AG04449 (cell line): ENCODE measurements at regions not wholly inside any gene's neighbourhood (a gene's known extent, or its start where the extent isn't known, plus 50 kb on each side); places are given as distances from the start of the nearest gene placed in this dataset.
A peak's percentile ranks its signal among the peaks of the same experiment; 100 is the strongest.

Source experiments
- CTCF ChIA-PET: fragments of 350-600 bp; formaldehyde crosslinking; extraction: SDS; loops from one replicate; lab custom pipeline; 2021; ENCODE audit warnings: antibody characterized with exemption; lab: Yijun Ruan, JAX
- POLR2A ChIA-PET: fragments of 400-600, 350-600 bp; formaldehyde crosslinking; extraction: SDS; loops from one replicate; lab custom pipeline; 2020; ENCODE audit warnings: antibody characterized with exemption, inconsistent platforms; lab: Yijun Ruan, JAX
- DNase-seq: peaks from one replicate; pipeline ENCODE4 v3.0.0-alpha.2; 2010; ENCODE audit warnings: low read depth, low spot score
- H3K4me3 ChIP-seq: 2 replicates; pipeline ENCODE4 v1.5.1; 2011; ENCODE audit warnings: low read depth, mild to moderate bottlenecking, control low read depth, low read length
- TF ChIP-seq, protein P1 (sequence below): IDR thresholded peaks from one replicate; pipeline ENCODE4 v1.5.1; 2011; ENCODE audit warnings: mild to moderate bottlenecking, moderate library complexity, low read length, control low read depth, inconsistent platforms; ENCODE audit not compliant: insufficient read depth; ENCODE audit errors: missing control alignments

DNA sequence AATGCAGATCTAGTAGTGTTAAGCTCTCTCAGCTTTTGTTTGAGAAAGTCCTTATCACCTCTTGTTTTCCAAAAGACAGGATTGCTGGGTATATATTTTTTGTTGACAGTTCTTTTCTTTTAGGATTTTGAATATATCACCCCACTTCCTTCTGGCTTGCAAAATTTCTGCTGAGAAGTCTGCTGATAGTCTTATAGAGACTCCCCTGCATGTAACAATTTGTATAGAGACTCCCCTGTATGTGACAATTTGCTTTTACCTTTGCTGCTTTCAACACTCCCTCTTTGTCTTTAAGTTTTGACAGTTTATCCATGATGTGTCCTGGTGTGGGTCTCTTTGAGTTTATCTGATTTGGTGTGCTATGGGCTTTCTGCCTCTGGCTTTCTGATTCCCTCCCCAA lies 115.0 kb upstream of the CCDC85A start:
- TF ChIP-seq, protein P1, sequence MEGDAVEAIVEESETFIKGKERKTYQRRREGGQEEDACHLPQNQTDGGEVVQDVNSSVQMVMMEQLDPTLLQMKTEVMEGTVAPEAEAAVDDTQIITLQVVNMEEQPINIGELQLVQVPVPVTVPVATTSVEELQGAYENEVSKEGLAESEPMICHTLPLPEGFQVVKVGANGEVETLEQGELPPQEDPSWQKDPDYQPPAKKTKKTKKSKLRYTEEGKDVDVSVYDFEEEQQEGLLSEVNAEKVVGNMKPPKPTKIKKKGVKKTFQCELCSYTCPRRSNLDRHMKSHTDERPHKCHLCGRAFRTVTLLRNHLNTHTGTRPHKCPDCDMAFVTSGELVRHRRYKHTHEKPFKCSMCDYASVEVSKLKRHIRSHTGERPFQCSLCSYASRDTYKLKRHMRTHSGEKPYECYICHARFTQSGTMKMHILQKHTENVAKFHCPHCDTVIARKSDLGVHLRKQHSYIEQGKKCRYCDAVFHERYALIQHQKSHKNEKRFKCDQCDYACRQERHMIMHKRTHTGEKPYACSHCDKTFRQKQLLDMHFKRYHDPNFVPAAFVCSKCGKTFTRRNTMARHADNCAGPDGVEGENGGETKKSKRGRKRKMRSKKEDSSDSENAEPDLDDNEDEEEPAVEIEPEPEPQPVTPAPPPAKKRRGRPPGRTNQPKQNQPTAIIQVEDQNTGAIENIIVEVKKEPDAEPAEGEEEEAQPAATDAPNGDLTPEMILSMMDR: no peak
- CTCF ChIA-PET: interaction anchor here (0.7 kb wide), 1 partner anchor 350 kb away, joined by 3 read pairs; no protein-coding TSS in a partner anchor
- no peak for DNase-seq
- no peak overlapping the region for H3K4me3 ChIP-seq
- POLR2A ChIA-PET: no interaction called here

- H3K4me3 ChIP-seq: no peak overlapping the region
- CTCF ChIA-PET: interaction anchor here (1.0 to 1.8 kb wide), 7 partner anchors 10 to 1440 kb away, joined by 3 to 7 read pairs (median 4); no protein-coding TSS in a partner anchor
- DNase-seq: no peak
- POLR2A ChIA-PET: no interaction called here
- TF ChIP-seq, protein P1: peak; percentile 42
These were observed 106.4 kb upstream of the CCDC85A start for GRCh38 chr2:56077359-56077915.

- ChIA-PET POLR2A (no interaction called here), CTCF (no interaction called here)
- TF ChIP-seq, protein P1: no peak
- no peak for DNase-seq
- H3K4me3 ChIP-seq: no peak overlapping the region
These were observed 101.1 kb upstream of the CCDC85A start for GRCh38 chr2:56082665-56083064.

DNA sequence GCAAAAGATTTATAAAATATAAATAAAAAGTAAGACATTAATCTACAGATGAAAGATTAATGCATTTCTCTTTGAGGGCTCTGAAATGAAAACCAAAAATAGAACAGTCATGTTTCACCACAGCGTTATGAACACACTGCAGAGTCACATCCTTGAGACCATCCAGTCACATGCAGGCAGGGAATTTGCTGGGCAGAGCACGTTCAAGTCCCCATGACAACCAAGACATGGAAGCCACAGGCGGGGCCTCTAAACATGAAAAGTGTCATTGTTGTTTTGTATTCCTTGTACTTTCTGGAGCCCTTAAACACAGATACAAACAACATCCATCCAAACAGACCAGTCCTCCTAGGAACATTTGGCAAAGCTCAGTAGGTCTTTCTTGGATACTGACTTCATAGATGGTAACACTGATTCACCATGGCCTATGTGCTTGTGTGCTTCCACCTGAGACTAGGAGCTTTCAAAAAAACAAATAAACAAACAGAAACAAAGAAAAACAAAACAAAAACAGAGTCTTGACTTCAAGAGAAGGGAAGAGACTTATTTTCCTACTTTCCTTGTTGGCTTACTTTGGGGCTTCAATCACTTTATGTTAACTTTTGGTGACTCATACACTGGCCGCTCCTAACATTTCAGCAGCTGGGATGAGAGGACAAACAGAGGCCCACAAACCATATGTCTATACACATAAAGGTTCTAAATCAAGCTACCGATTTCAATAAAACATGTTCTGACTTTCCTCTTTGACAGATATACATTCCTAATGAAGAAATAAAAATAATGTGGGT lies 99.5 kb upstream of the CCDC85A start:
- CTCF ChIA-PET: interaction anchor here (0.9 to 1.0 kb wide), 2 partner anchors 9 to 312 kb away, joined by 4 read pairs; no protein-coding TSS in a partner anchor
- TF ChIP-seq, protein P1: no peak
- POLR2A ChIA-PET: no interaction called here
- no peak for DNase-seq
- H3K4me3 ChIP-seq: no peak overlapping the region

DNA sequence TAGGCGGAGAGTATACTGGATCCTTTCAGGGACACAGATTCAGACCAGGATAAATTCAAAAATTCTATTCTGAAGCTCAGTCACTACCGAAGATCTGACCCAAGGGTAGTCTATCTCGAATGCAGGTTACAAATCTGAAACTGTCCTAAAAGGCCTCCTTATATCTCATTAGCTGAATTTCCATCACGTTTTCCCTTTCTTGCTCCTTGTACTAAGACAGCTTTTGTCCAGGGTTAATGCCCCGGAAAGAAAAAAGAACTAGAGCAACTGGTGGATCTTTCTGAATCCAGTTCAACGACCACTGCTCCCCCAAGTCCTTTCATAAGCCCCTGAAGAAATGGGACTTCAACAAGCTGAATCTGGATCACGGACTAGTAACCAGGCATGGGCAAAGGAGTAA lies 97.5 kb upstream of the CCDC85A start:
- TF ChIP-seq, protein P1: no peak
- no peak for DNase-seq
- H3K4me3 ChIP-seq: no peak overlapping the region
- CTCF ChIA-PET: interaction anchor here (0.9 to 1.8 kb wide), 2 partner anchors 9 to 13 kb away, joined by 3 to 5 read pairs; no protein-coding TSS in a partner anchor
- POLR2A ChIA-PET: no interaction called here

DNA sequence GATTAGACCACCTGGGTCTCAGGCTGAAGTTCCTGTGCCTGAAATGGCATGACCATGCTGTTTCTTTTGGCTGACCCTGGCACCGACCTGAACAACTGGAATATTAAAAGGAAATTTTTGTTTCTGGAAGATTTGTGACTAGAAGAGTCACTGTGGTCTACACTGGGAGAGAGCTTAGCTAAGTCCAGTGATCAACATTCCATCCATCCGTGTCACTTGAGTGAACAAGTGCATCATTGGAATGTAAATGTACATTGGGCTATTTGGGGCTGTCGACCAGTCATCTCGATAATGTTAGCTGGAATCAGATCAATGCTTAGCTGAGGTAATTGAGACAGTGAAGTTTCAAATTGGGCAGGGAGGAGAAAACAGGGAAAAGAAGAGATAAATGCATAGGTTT lies 95.4 kb upstream of the CCDC85A start:
- TF ChIP-seq, protein P1: no peak
- ChIA-PET CTCF (no interaction called here), POLR2A (no interaction called here)
- no peak for DNase-seq
- H3K4me3 ChIP-seq: no peak overlapping the region
